ENCODE measurements at regions not wholly inside any gene's neighbourhood (a gene's known extent, or its start where the extent isn't known, plus 50 kb on each side); places are given as distances from the start of the nearest gene placed in this dataset.

GRCh38 chrX:45756557-45756956 is 555.9 kb upstream of the DIPK2B start:
- DNase-seq (ENCODE audit: low spot score) = no peak
- TF ChIP-seq CTCF (IDR thresholded peaks at IDR 0.05; ENCODE audit: extremely low read depth, insufficient read depth, missing control alignments) = no peak
- in situ Hi-C loops (cut with MboI; ENCODE audit: low pct_unique_long_range_greater_than_20kb, low sequenced_read_pairs, unreplicated experiment) = no loop called here

GRCh38 chrX:45755703-45756102 is 555.0 kb upstream of the DIPK2B start:
- no peak for TF ChIP-seq CTCF (IDR thresholded peaks at IDR 0.05; ENCODE audit: extremely low read depth, insufficient read depth, missing control alignments)
- no peak for DNase-seq (ENCODE audit: low spot score)
- in situ Hi-C loops (cut with MboI; ENCODE audit: low pct_unique_long_range_greater_than_20kb, low sequenced_read_pairs, unreplicated experiment) = no loop called here

- no peak for TF ChIP-seq CTCF (IDR thresholded peaks at IDR 0.05; ENCODE audit: extremely low read depth, insufficient read depth, missing control alignments)
- in situ Hi-C loops (cut with MboI; ENCODE audit: low pct_unique_long_range_greater_than_20kb, low sequenced_read_pairs, unreplicated experiment) = no loop called here
Observed at GRCh38 chrX:45751156-45751555, 550.5 kb upstream of the DIPK2B start.

GRCh38 chrX:45750639-45751038 is 550.0 kb upstream of the DIPK2B start:
- no peak for DNase-seq (ENCODE audit: low spot score)
- in situ Hi-C loops (cut with MboI; ENCODE audit: low pct_unique_long_range_greater_than_20kb, low sequenced_read_pairs, unreplicated experiment) = no loop called here
- TF ChIP-seq CTCF (IDR thresholded peaks at IDR 0.05; ENCODE audit: extremely low read depth, insufficient read depth, missing control alignments) = no peak

More at GRCh38 chrX:45751156-45751555, 550.5 kb upstream of the DIPK2B start:
- no peak for DNase-seq (ENCODE audit: low spot score)

GRCh38 chrX:45749375-45749774 is 548.7 kb upstream of the DIPK2B start:
- in situ Hi-C loops (cut with MboI; ENCODE audit: low pct_unique_long_range_greater_than_20kb, low sequenced_read_pairs, unreplicated experiment) = no loop called here
- peak; percentile 26 for TF ChIP-seq CTCF (IDR thresholded peaks at IDR 0.05; ENCODE audit: extremely low read depth, insufficient read depth, missing control alignments)
- no peak for DNase-seq (ENCODE audit: low spot score)

GRCh38 chrX:45748369-45748774 is 547.7 kb upstream of the DIPK2B start:
- no peak for DNase-seq (ENCODE audit: low spot score)
- no peak for TF ChIP-seq CTCF (IDR thresholded peaks at IDR 0.05; ENCODE audit: extremely low read depth, insufficient read depth, missing control alignments)
- in situ Hi-C loops (cut with MboI; ENCODE audit: low pct_unique_long_range_greater_than_20kb, low sequenced_read_pairs, unreplicated experiment) = no loop called here

GRCh38 chrX:45747905-45748304 is 547.2 kb upstream of the DIPK2B start:
- in situ Hi-C loops (cut with MboI; ENCODE audit: low pct_unique_long_range_greater_than_20kb, low sequenced_read_pairs, unreplicated experiment) = no loop called here
- DNase-seq (ENCODE audit: low spot score) = no peak
- no peak for TF ChIP-seq CTCF (IDR thresholded peaks at IDR 0.05; ENCODE audit: extremely low read depth, insufficient read depth, missing control alignments)
